Fibroblast of mammary gland (primary cell): ENCODE measurements at regions not wholly inside any gene's neighbourhood (a gene's known extent, or its start where the extent isn't known, plus 50 kb on each side); places are given as distances from the start of the nearest gene placed in this dataset.

Source experiments
- DNase-seq: peaks from one replicate; pipeline ENCODE4 v3.0.0-alpha.2; 2010; ENCODE audit warnings: low read depth
- H3K4me3 ChIP-seq: 2 replicates; pipeline ENCODE4 v1.5.1; 2011; ENCODE audit warnings: low read depth, mild to moderate bottlenecking, low read length, moderate library complexity; ENCODE audit not compliant: control insufficient read depth
- TF ChIP-seq, protein P1 (sequence below): conservative IDR thresholded peaks from 2 replicates; pipeline ENCODE4 v1.5.1; 2011; ENCODE audit warnings: low read depth, low read length, inconsistent platforms; ENCODE audit not compliant: control insufficient read depth, insufficient read depth

DNA sequence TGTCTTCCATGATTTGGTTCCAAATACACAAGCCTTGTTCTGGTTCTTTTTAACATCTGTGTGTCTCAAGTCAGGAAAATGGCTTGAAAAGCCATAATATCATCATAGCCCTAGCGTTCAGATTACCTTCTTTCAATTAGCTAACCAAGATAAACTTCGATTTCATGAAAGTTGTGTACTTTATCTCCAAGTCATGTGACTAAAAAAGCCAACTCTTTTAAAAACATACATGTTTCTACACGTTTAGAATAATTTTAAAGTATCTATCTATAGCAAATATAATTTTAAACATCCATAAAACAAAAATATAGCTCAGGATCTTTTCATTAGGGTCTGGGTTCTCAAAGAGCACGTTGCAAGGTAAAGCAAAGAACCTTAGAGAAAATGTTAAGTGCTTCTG, 261.1 kb downstream of the PRL start:
- DNase-seq, result no peak
- no peak overlapping the region for H3K4me3 ChIP-seq
- TF ChIP-seq, protein P1, sequence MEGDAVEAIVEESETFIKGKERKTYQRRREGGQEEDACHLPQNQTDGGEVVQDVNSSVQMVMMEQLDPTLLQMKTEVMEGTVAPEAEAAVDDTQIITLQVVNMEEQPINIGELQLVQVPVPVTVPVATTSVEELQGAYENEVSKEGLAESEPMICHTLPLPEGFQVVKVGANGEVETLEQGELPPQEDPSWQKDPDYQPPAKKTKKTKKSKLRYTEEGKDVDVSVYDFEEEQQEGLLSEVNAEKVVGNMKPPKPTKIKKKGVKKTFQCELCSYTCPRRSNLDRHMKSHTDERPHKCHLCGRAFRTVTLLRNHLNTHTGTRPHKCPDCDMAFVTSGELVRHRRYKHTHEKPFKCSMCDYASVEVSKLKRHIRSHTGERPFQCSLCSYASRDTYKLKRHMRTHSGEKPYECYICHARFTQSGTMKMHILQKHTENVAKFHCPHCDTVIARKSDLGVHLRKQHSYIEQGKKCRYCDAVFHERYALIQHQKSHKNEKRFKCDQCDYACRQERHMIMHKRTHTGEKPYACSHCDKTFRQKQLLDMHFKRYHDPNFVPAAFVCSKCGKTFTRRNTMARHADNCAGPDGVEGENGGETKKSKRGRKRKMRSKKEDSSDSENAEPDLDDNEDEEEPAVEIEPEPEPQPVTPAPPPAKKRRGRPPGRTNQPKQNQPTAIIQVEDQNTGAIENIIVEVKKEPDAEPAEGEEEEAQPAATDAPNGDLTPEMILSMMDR, result no peak

DNA sequence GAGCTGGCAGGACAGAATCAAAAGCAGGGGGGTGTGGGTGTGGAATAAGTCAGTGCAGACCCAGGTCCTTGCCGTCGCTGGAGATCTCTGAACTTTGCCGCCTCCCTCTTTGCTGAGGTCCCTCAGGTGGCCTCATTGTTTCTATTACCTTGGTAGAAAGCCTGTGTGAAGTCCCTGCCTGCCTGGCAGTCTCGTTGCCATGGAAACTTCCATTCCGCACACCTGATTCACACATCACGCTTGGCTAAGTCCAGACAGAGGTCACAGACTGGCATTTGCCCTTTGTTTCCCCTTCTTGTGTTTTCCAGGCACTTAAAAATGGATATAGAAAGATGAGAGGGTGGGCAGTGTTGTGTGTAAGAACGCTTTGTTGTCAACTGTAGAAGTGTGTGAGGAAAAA, 260.6 kb downstream of the PRL start:
- H3K4me3 ChIP-seq, result no peak overlapping the region
- DNase-seq, result no peak
- TF ChIP-seq, protein P1, result no peak

DNA sequence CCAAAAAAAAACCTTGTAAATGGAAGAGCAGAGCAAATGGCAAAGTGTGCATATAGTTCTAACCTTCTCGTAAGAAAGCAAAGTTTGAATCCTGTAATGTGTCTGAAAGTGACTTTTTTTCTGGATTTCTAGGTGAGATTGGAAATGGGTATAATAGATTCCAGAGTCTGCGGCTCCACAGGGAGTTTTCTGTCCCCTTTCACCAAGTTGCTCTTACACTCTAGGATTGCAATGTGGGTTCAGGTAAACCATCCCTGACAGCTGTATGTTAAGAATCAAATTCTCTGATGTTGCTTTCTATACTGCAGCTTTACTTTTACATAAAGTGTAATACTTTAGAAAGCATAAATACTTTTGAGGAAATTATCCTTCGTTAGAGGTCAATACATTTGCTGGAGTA, 260.1 kb downstream of the PRL start:
- DNase-seq, result no peak
- TF ChIP-seq, protein P1, result no peak
- no peak overlapping the region for H3K4me3 ChIP-seq

DNA sequence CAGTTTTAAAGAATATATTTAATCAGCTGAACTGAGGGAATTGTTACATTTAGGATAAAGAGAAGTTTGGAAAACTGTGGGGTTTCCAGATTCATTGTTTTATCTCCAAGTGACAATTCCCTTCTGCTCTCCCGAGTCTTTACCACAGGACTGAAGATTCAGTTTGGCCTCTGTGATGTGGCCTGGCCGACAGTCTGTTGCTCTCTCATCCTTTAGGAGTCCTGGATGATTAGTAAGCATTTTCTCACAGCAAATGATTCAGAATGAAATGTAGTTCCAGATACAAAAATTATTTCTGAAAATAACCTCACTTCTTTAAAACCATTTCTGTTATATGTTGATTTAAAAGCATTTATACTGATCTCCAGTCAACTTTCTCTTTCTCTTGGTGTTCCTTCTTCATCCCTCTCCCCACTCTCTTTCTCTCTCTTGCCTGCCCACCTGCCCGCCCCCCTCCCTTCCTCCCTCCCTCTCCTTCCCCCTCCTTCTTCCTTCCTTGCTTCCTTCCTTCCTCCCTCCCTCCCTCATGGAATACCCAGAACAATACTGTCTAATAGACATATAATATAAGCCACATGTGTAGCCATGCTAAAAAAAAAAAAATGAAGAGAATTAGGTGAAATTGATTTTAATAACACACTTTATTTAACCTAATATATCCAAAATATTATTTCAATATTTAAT, 254.9 kb downstream of the PRL start:
- TF ChIP-seq, protein P1, result no peak
- DNase-seq, result peak; percentile 74
- H3K4me3 ChIP-seq, result no peak overlapping the region

DNA sequence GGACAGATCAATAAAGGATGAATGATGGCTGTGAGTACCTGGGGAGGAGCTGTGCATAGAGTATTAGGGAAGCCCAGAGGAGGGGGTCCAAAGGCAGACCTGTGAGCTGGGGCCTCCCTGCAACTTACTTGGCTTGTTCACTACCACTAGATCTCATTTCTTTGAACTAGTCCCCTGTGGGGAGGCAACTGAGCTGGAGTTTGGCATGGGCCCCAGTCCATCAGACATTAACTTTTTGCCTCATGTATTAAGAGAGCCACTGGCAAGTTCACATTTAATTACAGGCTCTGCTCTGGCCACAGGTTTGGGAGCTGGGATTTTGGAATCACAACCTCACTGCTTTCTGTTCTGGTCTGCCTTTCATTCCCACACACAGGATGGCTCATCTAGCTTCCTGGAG, 254.1 kb downstream of the PRL start:
- TF ChIP-seq, protein P1, result no peak
- peak; percentile 51 for DNase-seq
- no peak overlapping the region for H3K4me3 ChIP-seq

DNA sequence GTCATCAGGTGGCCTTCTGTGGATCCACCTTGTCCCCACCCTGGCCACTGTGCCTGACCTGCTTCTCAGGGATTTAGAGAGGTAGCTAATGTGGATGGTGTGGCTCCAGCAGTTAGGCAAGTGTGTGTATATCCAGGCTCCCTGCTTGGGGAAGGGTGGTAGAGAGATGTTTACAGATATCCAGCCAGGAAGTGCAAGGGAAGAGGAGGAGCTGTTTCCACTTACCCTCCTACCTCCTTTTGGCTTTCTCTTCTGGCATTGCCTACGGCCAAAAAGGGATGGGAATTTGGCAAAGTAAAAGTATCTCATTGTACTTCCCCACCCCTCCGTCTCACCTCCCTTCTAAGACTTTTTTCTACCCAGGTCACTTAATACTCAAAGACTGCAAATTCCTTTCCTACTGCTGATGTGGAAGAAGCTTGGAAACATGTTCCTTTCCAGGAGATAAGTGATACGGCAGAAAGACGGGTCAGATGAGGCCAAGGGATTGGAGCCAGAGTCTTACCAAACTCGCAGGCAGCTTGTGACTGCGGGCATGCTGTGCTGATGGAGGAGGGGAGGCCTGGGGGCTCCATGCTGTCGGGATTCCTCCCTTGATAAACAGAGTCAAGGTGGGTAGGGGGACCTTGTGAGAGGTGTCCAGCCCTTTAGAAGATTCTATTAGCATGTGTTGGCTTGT, 253.4 kb downstream of the PRL start:
- peak overlapping the region; percentile 23 for H3K4me3 ChIP-seq
- TF ChIP-seq, protein P1, result no peak
- peak; percentile 60 for DNase-seq
